Stimulated activated CD4-positive, alpha-beta T cell treated with anti-CD3 and anti-CD28 coated beads, Interleukin-4, amount 100 ng/mL, for 1 hour (primary cell): ENCODE measurements at regions not wholly inside any gene's neighbourhood (a gene's known extent, or its start where the extent isn't known, plus 50 kb on each side); places are given as distances from the start of the nearest gene placed in this dataset.

Experiments used
- DNase-seq: peaks from one replicate; pipeline ENCODE4 v3.0.0-alpha.2; 2020

GRCh38 chr15:94177112-94177511, 54.2 kb upstream of the MCTP2 start:
- no peak for DNase-seq

- no peak for DNase-seq
Observed at GRCh38 chr15:94175420-94175819, 55.9 kb upstream of the MCTP2 start.

- no peak for DNase-seq
Observed at GRCh38 chr15:94174399-94174802, 57.0 kb upstream of the MCTP2 start.

- peak; percentile 3 for DNase-seq
Observed at GRCh38 chr15:94168250-94168649, 63.1 kb upstream of the MCTP2 start.

- DNase-seq: no peak
Observed at GRCh38 chr15:94164971-94165370, 66.4 kb upstream of the MCTP2 start.

- DNase-seq: peak; percentile 34
Observed at GRCh38 chr15:94164202-94164807, 67.1 kb upstream of the MCTP2 start.

- DNase-seq: no peak
Observed at GRCh38 chr15:94162939-94163338, 68.4 kb upstream of the MCTP2 start.

- DNase-seq: no peak
Observed at GRCh38 chr15:94154255-94154654, 77.1 kb upstream of the MCTP2 start.

GRCh38 chr15:94145046-94145445, 86.3 kb upstream of the MCTP2 start:
- DNase-seq: no peak

- no peak for DNase-seq
Observed at GRCh38 chr15:94141802-94142201, 89.6 kb upstream of the MCTP2 start.

- no peak for DNase-seq
Observed at GRCh38 chr15:94135486-94136147, 95.7 kb upstream of the MCTP2 start.

- DNase-seq: no peak
Observed at GRCh38 chr15:94131875-94132274, 99.5 kb upstream of the MCTP2 start.

GRCh38 chr15:94130504-94130903, 100.9 kb upstream of the MCTP2 start:
- DNase-seq: no peak

- no peak for DNase-seq
Observed at GRCh38 chr15:94127006-94127405, 104.4 kb upstream of the MCTP2 start.

- DNase-seq: no peak
Observed at GRCh38 chr15:94125698-94126097, 105.7 kb upstream of the MCTP2 start.

GRCh38 chr15:94125156-94125555, 106.2 kb upstream of the MCTP2 start:
- no peak for DNase-seq

- no peak for DNase-seq
Observed at GRCh38 chr15:94122516-94122915, 108.8 kb upstream of the MCTP2 start.

- DNase-seq: no peak
Observed at GRCh38 chr15:94119923-94120775, 111.2 kb upstream of the MCTP2 start.

- DNase-seq: no peak
Observed at GRCh38 chr15:94119298-94119811, 112.0 kb upstream of the MCTP2 start.

- no peak for DNase-seq
Observed at GRCh38 chr15:94110476-94111130, 120.8 kb upstream of the MCTP2 start.

- DNase-seq: no peak
Observed at GRCh38 chr15:94107652-94108051, 123.7 kb upstream of the MCTP2 start.

GRCh38 chr15:94105760-94106159, 125.6 kb upstream of the MCTP2 start:
- no peak for DNase-seq

- DNase-seq: no peak
Observed at GRCh38 chr15:94100863-94101262, 130.5 kb upstream of the MCTP2 start.
